ENCODE measurements at regions not wholly inside any gene's neighbourhood (a gene's known extent, or its start where the extent isn't known, plus 50 kb on each side); places are given as distances from the start of the nearest gene placed in this dataset.

- H3K4me1 ChIP-seq (replicated peaks in 1 of 2; ENCODE audit: control insufficient read depth in 2 of 2, insufficient read depth in 2 of 2, low read length in 2 of 2), result no peaks in the 10 kb centered on the region
- no peaks in the 10 kb centered on the region for H4K20me1 ChIP-seq (replicated peaks; ENCODE audit: control insufficient read depth, insufficient read depth, low read length)
- H3K4me3 ChIP-seq, result no peak overlapping the region
- no peak overlapping the region for H3K27ac ChIP-seq (ENCODE audit: extremely low read depth, low read depth, low read length)
- no TSS peak for BruUV-seq (replicated peaks)
- no peaks in the 10 kb centered on the region for H3K9me1 ChIP-seq (ENCODE audit: control insufficient read depth, insufficient read depth, low read length)
- H3K79me2 ChIP-seq (ENCODE audit: control insufficient read depth, insufficient read depth, low read length), result no peaks in the 10 kb centered on the region
- peak overlapping the region; percentile 72; the same call in 1 of the 2 replicates for H2AFZ ChIP-seq (ENCODE audit: low read depth, low read length)
- intact Hi-C loops (cut with micrococcal nuclease), result loop anchor here (1.0 kb wide), 1 partner anchor 201 kb away; no protein-coding TSS in a partner anchor
- H3K9me3 ChIP-seq (replicated peaks; ENCODE audit: control insufficient read depth, insufficient read depth, low read depth, low read length), result no peaks in the 10 kb centered on the region
- POLR2A ChIA-PET, result interaction anchor here (0.7 kb wide), 2 partner anchors 121 to 131 kb away, joined by 3 read pairs; no protein-coding TSS in a partner anchor
- no peak for FAIRE-seq
- in situ Hi-C loops (cut with MboI), result no loop called here
- peak in 2 of 4 experiments; percentile 3 to 34 for DNase-seq (ENCODE audit: extremely low read depth in 1 of 4, low spot score in 3 of 4)
- H3K9ac ChIP-seq (ENCODE audit: insufficient read depth in 1 of 2, low read depth in 2 of 2, low read length in 2 of 2), result no peak overlapping the region
- CTCF ChIA-PET (ENCODE audit: low intra/inter-chr PET ratio), result interaction anchor here (0.7 kb wide), 1 partner anchor 200 kb away, joined by 3 read pairs; no protein-coding TSS in a partner anchor
- H3K4me2 ChIP-seq (ENCODE audit: insufficient read depth, low read length), result peak overlapping the region; percentile 57; the same call in 1 of the 2 replicates
- WGBS (ENCODE audit: insufficient coverage, low coverage, missing lambda C conversion rate), result 12% methylated on average over 3 of the region's 8 CpGs
- H3K36me3 ChIP-seq (ENCODE audit: control insufficient read depth, insufficient read depth, low read length), result no peaks in the 10 kb centered on the region
- peak; percentile 79 for ATAC-seq
- no peaks in the 10 kb centered on the region for H3K27me3 ChIP-seq (ENCODE audit: control insufficient read depth in 2 of 2, insufficient read depth in 2 of 2, low read length in 2 of 2)
- no peak for TF ChIP-seq DMBX1 (CRISPR knock-in tag; IDR thresholded peaks at IDR 0.05; ENCODE audit: borderline replicate concordance)
- TF ChIP-seq ZBTB26 (CRISPR knock-in tag; IDR thresholded peaks at IDR 0.05), result no peak
- TF ChIP-seq HNRNPUL1 (IDR thresholded peaks at IDR 0.05; ENCODE audit: low read length), result no peak
- no peak for TF ChIP-seq NR3C1 (CRISPR knock-in tag; IDR thresholded peaks at IDR 0.05)
- no peak for TF ChIP-seq MYNN (IDR thresholded peaks at IDR 0.05)
- TF ChIP-seq MYNN (CRISPR knock-in tag; IDR thresholded peaks at IDR 0.05), result no peak
- TF ChIP-seq RAD21 (CRISPR knock-in tag; conservative IDR thresholded peaks at IDR 0.05 in 1 of 2, IDR thresholded peaks at IDR 0.05 in 1 of 2), result peak; percentile 34 to 41
- TF ChIP-seq ERF (CRISPR knock-in tag; IDR thresholded peaks at IDR 0.05), result no peak
- no peak for TF ChIP-seq ZNF398 (CRISPR knock-in tag; IDR thresholded peaks at IDR 0.05)
- TF ChIP-seq PTBP1 (IDR thresholded peaks at IDR 0.05; ENCODE audit: low read depth, low read length), result no peak
- no peak for TF ChIP-seq PCBP1 (IDR thresholded peaks at IDR 0.05; ENCODE audit: low read depth, low read length, poor library complexity, severe bottlenecking)
- 0 out of 2 replicates have a peak, but pooled peaks have one; percentile 6 for TF ChIP-seq SMC3 (conservative IDR thresholded peaks at IDR 0.05; ENCODE audit: insufficient read depth, low read depth, low read length)
- TF ChIP-seq MAFF (IDR thresholded peaks at IDR 0.05; ENCODE audit: low read length), result no peak
- no peak for TF ChIP-seq USF2 (CRISPR knock-in tag; IDR thresholded peaks at IDR 0.05)
- TF ChIP-seq SMARCA5 (IDR thresholded peaks at IDR 0.05), result no peak
- no peak for TF ChIP-seq NCOA4 (IDR thresholded peaks at IDR 0.05; ENCODE audit: partially characterized antibody)
- TF ChIP-seq ZNF780A (CRISPR knock-in tag; IDR thresholded peaks at IDR 0.05), result no peak
- TF ChIP-seq KDM5B (IDR thresholded peaks at IDR 0.05; ENCODE audit: insufficient replicate concordance, low read depth, low read length), result no peak
- no peak for TF ChIP-seq ARHGAP35 (IDR thresholded peaks at IDR 0.05; ENCODE audit: partially characterized antibody)
- no peak for TF ChIP-seq SETDB1 (IDR thresholded peaks at IDR 0.05; ENCODE audit: low read length)
- no peak for TF ChIP-seq COPS2 (conservative IDR thresholded peaks at IDR 0.05)
- no peak for TF ChIP-seq NBN (IDR thresholded peaks at IDR 0.05; ENCODE audit: low read depth)
- no peak for TF ChIP-seq SMAD4 (CRISPR knock-in tag; conservative IDR thresholded peaks at IDR 0.05)
Observed at GRCh38 chr3:109224333-109224732, 87.8 kb downstream of the C3orf85 start.
